Ecto neural progenitor cell (in vitro differentiated cells): ENCODE measurements at regions not wholly inside any gene's neighbourhood (a gene's known extent, or its start where the extent isn't known, plus 50 kb on each side); places are given as distances from the start of the nearest gene placed in this dataset.
"Not testable (repeated sequence)": the region's sequence is repeated elsewhere in the genome, so short reads cannot be mapped to it uniquely, and the experiment has no call there.

Experiments used
- DNase-seq: peaks from one replicate; pipeline ENCODE4 v3.0.0-alpha.2; 2018; ENCODE audit warnings: low spot score

GRCh38 chr22:25281675-25282345, 62.4 kb downstream of the CRYBB2 start:
- DNase-seq: peak; percentile 47

GRCh38 chr22:25282346-25282670, 62.9 kb downstream of the CRYBB2 start:
- no peak for DNase-seq

GRCh38 chr22:25282671-25283561, 63.5 kb downstream of the CRYBB2 start:
- peak; percentile 66 for DNase-seq

- DNase-seq: not testable (repeated sequence)
Measured at GRCh38 chr22:25288481-25288880, 69.0 kb downstream of the CRYBB2 start.

- DNase-seq: not testable (repeated sequence)
Measured at GRCh38 chr22:25301912-25302311, 82.5 kb downstream of the CRYBB2 start.

GRCh38 chr22:25309586-25309985, 90.1 kb downstream of the CRYBB2 start:
- DNase-seq: not testable (repeated sequence)

GRCh38 chr22:25311924-25312323, 92.5 kb downstream of the CRYBB2 start:
- not testable (repeated sequence) for DNase-seq

GRCh38 chr22:25318081-25318823, 98.8 kb downstream of the CRYBB2 start:
- DNase-seq: no peak

- DNase-seq: no peak
Measured at GRCh38 chr22:25327018-25327755, 107.7 kb downstream of the CRYBB2 start.

- DNase-seq: no peak
Measured at GRCh38 chr22:25331050-25331449, 111.6 kb downstream of the CRYBB2 start.

GRCh38 chr22:25331911-25332310, 112.5 kb downstream of the CRYBB2 start:
- not testable (repeated sequence) for DNase-seq

- no peak for DNase-seq
Measured at GRCh38 chr22:25332386-25332785, 112.9 kb downstream of the CRYBB2 start.

- peak; percentile 83 for DNase-seq
Measured at GRCh38 chr22:25334162-25334490, 114.7 kb downstream of the CRYBB2 start.

- DNase-seq: not testable (repeated sequence)
Measured at GRCh38 chr22:25334631-25335030, 115.2 kb downstream of the CRYBB2 start.

- not testable (repeated sequence) for DNase-seq
Measured at GRCh38 chr22:25335276-25335675, 115.8 kb downstream of the CRYBB2 start.

GRCh38 chr22:25340536-25340935, 121.1 kb downstream of the CRYBB2 start:
- DNase-seq: not testable (repeated sequence)

GRCh38 chr22:25344366-25344765, 124.9 kb downstream of the CRYBB2 start:
- not testable (repeated sequence) for DNase-seq

GRCh38 chr22:25346859-25347751, 127.7 kb downstream of the CRYBB2 start:
- no peak for DNase-seq

- no peak for DNase-seq
Measured at GRCh38 chr22:25347752-25348102, 128.3 kb downstream of the CRYBB2 start.

- no peak for DNase-seq
Measured at GRCh38 chr22:25348391-25348790, 129.0 kb downstream of the CRYBB2 start.

GRCh38 chr22:25348996-25349395, 129.6 kb downstream of the CRYBB2 start:
- not testable (repeated sequence) for DNase-seq
